H9 (cell line): ENCODE measurements at regions not wholly inside any gene's neighbourhood (a gene's known extent, or its start where the extent isn't known, plus 50 kb on each side); places are given as distances from the start of the nearest gene placed in this dataset.

ENCODE experiments used
- DNase-seq: peaks from one replicate; pipeline ENCODE4 v3.0.0-alpha.2; 2017
- H2AFZ ChIP-seq: one replicate; pipeline ENCODE4 v1.6.1; 2013; ENCODE audit warnings: mild to moderate bottlenecking, low read length, control low read depth, moderate library complexity
- H2AK5ac ChIP-seq: 2 replicates; pipeline ENCODE4 v1.6.1; 2013; ENCODE audit warnings: low read length, control low read depth, mixed read lengths; ENCODE audit not compliant: insufficient read length
- H2BK120ac ChIP-seq: one replicate; pipeline ENCODE4 v1.6.1; 2013; ENCODE audit warnings: low read depth, mild to moderate bottlenecking, low read length, control low read depth, inconsistent platforms; ENCODE audit not compliant: poor library complexity, severe bottlenecking
- H2BK12ac ChIP-seq: 2 replicates; pipeline ENCODE4 v1.6.1; 2013; ENCODE audit warnings: low read length, control low read depth, mixed read lengths, low read depth; ENCODE audit not compliant: insufficient read length
- H2BK15ac ChIP-seq: 2 replicates; pipeline ENCODE4 v1.6.1; 2013; ENCODE audit warnings: low read depth, low read length, control low read depth
- H2BK20ac ChIP-seq: one replicate; pipeline ENCODE4 v1.6.1; 2013; ENCODE audit warnings: low read depth, mild to moderate bottlenecking, low read length, control low read depth, inconsistent platforms; ENCODE audit not compliant: poor library complexity, severe bottlenecking
- H2BK5ac ChIP-seq: 2 replicates; pipeline ENCODE4 v1.6.1; 2013; ENCODE audit warnings: low read length, control low read depth, mixed read lengths; ENCODE audit not compliant: insufficient read length
- H3K14ac ChIP-seq: 2 replicates; pipeline ENCODE4 v1.6.1; 2013; ENCODE audit warnings: low read length, control low read depth; ENCODE audit not compliant: insufficient read depth
- H3K18ac ChIP-seq: 2 replicates; pipeline ENCODE4 v1.6.1; 2013; ENCODE audit warnings: low read depth, mild to moderate bottlenecking, mixed read lengths, low read length, control low read depth; ENCODE audit not compliant: insufficient read length
- H3K23ac ChIP-seq: 2 replicates; pipeline ENCODE4 v1.6.1; 2013; ENCODE audit warnings: low read length, control low read depth, mixed read lengths, low read depth; ENCODE audit not compliant: insufficient read length
- H3K23me2 ChIP-seq: 2 replicates; pipeline ENCODE4 v1.6.1; 2013; ENCODE audit warnings: low read depth, mild to moderate bottlenecking, mixed read lengths, low read length, control low read depth; ENCODE audit not compliant: insufficient read length, poor library complexity, severe bottlenecking
- H3K27ac ChIP-seq: 2 replicates; pipeline ENCODE4 v1.5.1; 2013; ENCODE audit warnings: low read length, control low read depth, mixed read lengths, low read depth; ENCODE audit not compliant: insufficient read length
- H3K27me3 ChIP-seq: 2 replicates; pipeline ENCODE4 v1.6.1; 2013; ENCODE audit warnings: low read length, control low read depth, inconsistent platforms; ENCODE audit not compliant: insufficient read depth
- H3K4ac ChIP-seq: 2 replicates; pipeline ENCODE4 v1.6.1; 2013; ENCODE audit warnings: low read depth, mild to moderate bottlenecking, control low read depth, inconsistent platforms, low read length, moderate library complexity
- H3K4me1 ChIP-seq: 2 replicates; pipeline ENCODE4 v1.6.1; 2013; ENCODE audit warnings: low read length, control low read depth, inconsistent platforms; ENCODE audit not compliant: insufficient read depth
- H3K4me2 ChIP-seq: 2 replicates; pipeline ENCODE4 v1.6.1; 2013; ENCODE audit warnings: low read length, control low read depth, mixed read lengths; ENCODE audit not compliant: insufficient read length, insufficient read depth
- H3K56ac ChIP-seq: 2 replicates; pipeline ENCODE4 v1.6.1; 2013; ENCODE audit warnings: low read depth, mild to moderate bottlenecking, mixed read lengths, low read length, control low read depth; ENCODE audit not compliant: insufficient read length
- H3K79me1 ChIP-seq: 2 replicates; pipeline ENCODE4 v1.6.1; 2013; ENCODE audit warnings: low read depth, mild to moderate bottlenecking, moderate library complexity, low read length, control low read depth, inconsistent platforms; ENCODE audit not compliant: insufficient read depth, poor library complexity, severe bottlenecking
- H3K79me2 ChIP-seq: 2 replicates; pipeline ENCODE4 v1.6.1; 2013; ENCODE audit warnings: low read length, control low read depth, inconsistent platforms; ENCODE audit not compliant: insufficient read depth
- H3K9ac ChIP-seq: 2 replicates; pipeline ENCODE4 v1.6.1; 2013; ENCODE audit warnings: low read length, control low read depth, mixed read lengths; ENCODE audit not compliant: insufficient read length; ENCODE audit errors: extremely low read depth
- H3K9me3 ChIP-seq: one replicate; pipeline ENCODE4 v1.6.1; 2013; ENCODE audit warnings: low read depth, low read length, inconsistent platforms; ENCODE audit not compliant: control insufficient read depth
- H3T11ph ChIP-seq: one replicate; pipeline ENCODE4 v1.6.1; 2013; ENCODE audit warnings: mild to moderate bottlenecking, low read length, control low read depth, inconsistent platforms
- H4K20me1 ChIP-seq: one replicate; pipeline ENCODE4 v1.6.1; 2013; ENCODE audit not compliant: control insufficient read depth, insufficient read length, insufficient read depth
- H4K5ac ChIP-seq: 2 replicates; pipeline ENCODE4 v1.6.1; 2013; ENCODE audit warnings: low read depth, mild to moderate bottlenecking, mixed read lengths, low read length, control low read depth; ENCODE audit not compliant: insufficient read length
- H4K8ac ChIP-seq: replicated peaks from 2 replicates; pipeline ENCODE4 v1.6.1; 2013; ENCODE audit warnings: low read length, control low read depth, mixed read lengths, low read depth; ENCODE audit not compliant: insufficient read length
- H4K91ac ChIP-seq: 2 replicates; pipeline ENCODE4 v1.6.1; 2013; ENCODE audit warnings: low read depth, mild to moderate bottlenecking, moderate library complexity, mixed read lengths, low read length, control low read depth; ENCODE audit not compliant: insufficient read length
- H3K27ac Mint-ChIP-seq, 3 experiments: 2 replicates in 2 of 3; 3 replicates in 1 of 3; pipeline ENCODE4 v1.8.0; 2020 to 2021; ENCODE audit warnings: mixed read lengths in 3 of 3, mild to moderate bottlenecking in 1 of 3, moderate library complexity in 1 of 3
- H3K27me3 Mint-ChIP-seq: 2 replicates; pipeline ENCODE4 v1.8.0; 2021; ENCODE audit warnings: low read depth, mild to moderate bottlenecking, moderate library complexity, mixed read lengths
- H3K36me3 Mint-ChIP-seq, 3 experiments: 2 replicates in 2 of 3; 3 replicates in 1 of 3; pipeline ENCODE4 v1.8.0; 2020 to 2021; ENCODE audit warnings: low read depth in 3 of 3, mixed read lengths in 3 of 3; ENCODE audit not compliant: insufficient read depth in 1 of 3
- H3K4me1 Mint-ChIP-seq, 2 experiments: 2 replicates each; pipeline ENCODE4 v1.8.0; 2020; ENCODE audit warnings: mixed read lengths in 2 of 2
- H3K4me3 Mint-ChIP-seq, 2 experiments: 2 replicates in 1 of 2; 3 replicates in 1 of 2; pipeline ENCODE4 v1.8.0; 2020 to 2021; ENCODE audit warnings: mild to moderate bottlenecking in 2 of 2, mixed read lengths in 2 of 2, moderate library complexity in 1 of 2
- H3K9me3 Mint-ChIP-seq, 2 experiments: 2 replicates in 1 of 2; 3 replicates in 1 of 2; pipeline ENCODE4 v1.8.0; 2020; ENCODE audit warnings: mild to moderate bottlenecking in 2 of 2, mixed read lengths in 2 of 2, moderate library complexity in 1 of 2
- CTCF ChIP-seq: fragments of 200-600 bp; sonication (generic); conservative IDR thresholded peaks from 3 replicates; pipeline ENCODE4 v1.8.0; 2021; ENCODE audit warnings: antibody characterized with exemption, mild to moderate bottlenecking
- WGBS: extraction: QIAGEN DNeasy Blood & Tissue Kit; methylation state at CpG from one replicate; pipeline ENCODE4 v1.1.7; 2013; ENCODE audit warnings: missing lambda C conversion rate, low lambda C conversion rate, mixed read lengths; ENCODE audit not compliant: insufficient read length; ENCODE audit errors: extremely low coverage; 5-methylcytosine and 5-hydroxymethylcytosine counted together

DNA sequence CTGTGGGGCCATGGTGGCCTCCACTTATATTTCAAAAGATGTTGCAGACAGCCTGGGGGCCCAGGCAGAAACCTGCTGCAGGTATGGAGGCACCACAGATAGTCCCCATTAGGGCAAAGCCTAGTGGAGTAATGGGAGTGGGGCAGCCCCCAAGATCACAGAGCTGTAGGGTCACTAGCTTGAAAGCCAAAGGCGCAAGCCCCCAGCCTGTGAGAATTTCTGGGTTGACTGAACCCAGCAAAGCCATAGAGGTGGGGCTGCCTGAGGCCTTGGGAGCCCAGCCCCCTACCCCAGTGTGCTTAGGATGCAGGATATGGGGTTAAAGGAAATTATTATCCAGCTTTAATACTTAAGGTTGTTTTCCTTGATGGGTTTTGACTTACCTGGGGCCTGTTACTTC is 165.3 kb upstream of the FBN2 start:
- H2BK15ac ChIP-seq: no peak overlapping the region
- no peak overlapping the region for H3K14ac ChIP-seq
- no peak overlapping the region for H2AFZ ChIP-seq
- DNase-seq: no peak
- no peak overlapping the region for H2BK5ac ChIP-seq
- no peak overlapping the region for H4K91ac ChIP-seq
- H2AK5ac ChIP-seq: no peak overlapping the region
- no peaks in the 10 kb centered on the region for H3K23me2 ChIP-seq
- no peaks in the 10 kb centered on the region for H3K27me3 Mint-ChIP-seq
- H4K8ac ChIP-seq: no peak overlapping the region
- peaks cover 36 to 41% of the 10 kb centered on the region in 2 experiments for H3K4me1 Mint-ChIP-seq
- no peak overlapping the region for H3K27ac Mint-ChIP-seq
- no peak overlapping the region for H3K56ac ChIP-seq
- H3K4me2 ChIP-seq: no peak overlapping the region
- H3K18ac ChIP-seq: no peak overlapping the region
- H4K5ac ChIP-seq: no peak overlapping the region
- H3K79me1 ChIP-seq: no peaks in the 10 kb centered on the region
- no CpG with 5 or more reads among the region's 1 CpG for WGBS
- H2BK20ac ChIP-seq: no peak overlapping the region
- peaks cover 0 to 6% of the 10 kb centered on the region in 2 experiments; a peak in 3 of 5 replicates for H3K9me3 Mint-ChIP-seq
- H2BK12ac ChIP-seq: no peak overlapping the region
- no peak overlapping the region for H2BK120ac ChIP-seq
- no peak overlapping the region for H3K4ac ChIP-seq
- H3K27me3 ChIP-seq: no peaks in the 10 kb centered on the region
- TF ChIP-seq CTCF: no peak
- no peak overlapping the region for H3K27ac ChIP-seq
- peaks cover 0 to 11% (median 5%) of the 10 kb centered on the region in 3 experiments; a peak in 4 of 7 replicates for H3K36me3 Mint-ChIP-seq
- H3K79me2 ChIP-seq: no peaks in the 10 kb centered on the region
- no peak overlapping the region for H3K9ac ChIP-seq
- no peak overlapping the region for H3T11ph ChIP-seq
- H4K20me1 ChIP-seq: no peaks in the 10 kb centered on the region
- H3K4me3 Mint-ChIP-seq: no peak overlapping the region
- H3K4me1 ChIP-seq: peaks cover 4% of the 10 kb centered on the region; the same call in 1 of the 2 replicates
- no peaks in the 10 kb centered on the region for H3K9me3 ChIP-seq
- no peak overlapping the region for H3K23ac ChIP-seq
